Brain microvascular endothelial cell (primary cell): ENCODE measurements at regions not wholly inside any gene's neighbourhood (a gene's known extent, or its start where the extent isn't known, plus 50 kb on each side); places are given as distances from the start of the nearest gene placed in this dataset.

ENCODE experiments used
- DNase-seq: peaks from one replicate; pipeline ENCODE4 v3.0.0-alpha.2; 2020
- H3K27ac ChIP-seq: fragments of 250-450 bp; sonication (Bioruptor Pico); 2 replicates; pipeline ENCODE4 v1.5.1; 2020; ENCODE audit warnings: mild to moderate bottlenecking, moderate library complexity
- H3K27me3 ChIP-seq: fragments of 250-450 bp; sonication (Bioruptor Pico); replicated peaks from 2 replicates; pipeline ENCODE4 v1.5.1; 2020; ENCODE audit warnings: mild to moderate bottlenecking
- H3K36me3 ChIP-seq: fragments of 250-450 bp; sonication (Bioruptor Pico); replicated peaks from 2 replicates; pipeline ENCODE4 v1.5.1; 2020; ENCODE audit warnings: mild to moderate bottlenecking
- H3K4me3 ChIP-seq: 2 replicates; pipeline ENCODE4 v1.5.1; 2011; ENCODE audit warnings: low read depth, mild to moderate bottlenecking, control low read depth, low read length, moderate library complexity
- CTCF ChIP-seq: IDR thresholded peaks from 2 replicates; pipeline ENCODE4 v1.5.1; 2011; ENCODE audit warnings: low read depth, mild to moderate bottlenecking, moderate library complexity, low read length, control low read depth, inconsistent platforms; ENCODE audit errors: missing control alignments
- in situ Hi-C: cut with HindIII; loops from 2 replicates; pipeline ENCODE4 v1.10.0; 2017; ENCODE audit warnings: low sequenced_read_pairs, low pct_ligation_motif_present

- TF ChIP-seq CTCF, result no peak
- no peak for DNase-seq
- H3K27ac ChIP-seq, result no peak overlapping the region
- no peaks in the 10 kb centered on the region for H3K27me3 ChIP-seq
- in situ Hi-C loops, result no loop called here
- no peaks in the 10 kb centered on the region for H3K36me3 ChIP-seq
- no peak overlapping the region for H3K4me3 ChIP-seq
These were observed 618.7 kb upstream of the SGCG start for GRCh38 chr13:22562116-22562515.

GRCh38 chr13:22563272-22563671 is 617.5 kb upstream of the SGCG start:
- Histone ChIP-seq H3K27me3 (no peaks in the 10 kb centered on the region), H3K4me3 (no peak overlapping the region), H3K27ac (no peak overlapping the region), H3K36me3 (no peaks in the 10 kb centered on the region)
- in situ Hi-C loops, result no loop called here
- no peak for DNase-seq
- no peak for TF ChIP-seq CTCF

GRCh38 chr13:22569811-22570210 is 611.0 kb upstream of the SGCG start:
- no peak overlapping the region for H3K27ac ChIP-seq
- no peak overlapping the region for H3K4me3 ChIP-seq
- no peaks in the 10 kb centered on the region for H3K27me3 ChIP-seq
- TF ChIP-seq CTCF, result no peak
- H3K36me3 ChIP-seq, result no peaks in the 10 kb centered on the region
- in situ Hi-C loops, result no loop called here
- no peak for DNase-seq

GRCh38 chr13:22589880-22590279 is 590.9 kb upstream of the SGCG start:
- in situ Hi-C loops, result no loop called here
- TF ChIP-seq CTCF, result no peak
- no peak for DNase-seq
- Histone ChIP-seq H3K27me3 (no peaks in the 10 kb centered on the region), H3K27ac (no peak overlapping the region), H3K4me3 (no peak overlapping the region), H3K36me3 (no peaks in the 10 kb centered on the region)

- H3K27ac ChIP-seq, result no peak overlapping the region
- H3K4me3 ChIP-seq, result no peak overlapping the region
- DNase-seq, result no peak
- TF ChIP-seq CTCF, result no peak
- H3K36me3 ChIP-seq, result no peaks in the 10 kb centered on the region
- in situ Hi-C loops, result no loop called here
- no peaks in the 10 kb centered on the region for H3K27me3 ChIP-seq
These were observed 588.3 kb upstream of the SGCG start for GRCh38 chr13:22592515-22592914.

GRCh38 chr13:22594041-22594440 is 586.7 kb upstream of the SGCG start:
- H3K27ac ChIP-seq, result no peak overlapping the region
- no peak overlapping the region for H3K4me3 ChIP-seq
- no peaks in the 10 kb centered on the region for H3K36me3 ChIP-seq
- no peaks in the 10 kb centered on the region for H3K27me3 ChIP-seq
- in situ Hi-C loops, result no loop called here
- TF ChIP-seq CTCF, result no peak
- no peak for DNase-seq
